K562 (cell line): ENCODE measurements at regions not wholly inside any gene's neighbourhood (a gene's known extent, or its start where the extent isn't known, plus 50 kb on each side); places are given as distances from the start of the nearest gene placed in this dataset.

Experiments
- CTCF ChIP-seq, 3 experiments: IDR thresholded peaks in 2 of 3; conservative IDR thresholded peaks in 1 of 3; 2 replicates each; pipeline ENCODE4 v1.5.1; 2011 to 2012; ENCODE audit warnings: low read length in 3 of 3, mild to moderate bottlenecking in 3 of 3, control low read depth in 2 of 3, improper control_type of control experiment in 1 of 3, inconsistent platforms in 1 of 3, low read depth in 1 of 3, mixed read lengths in 1 of 3, moderate library complexity in 1 of 3; ENCODE audit not compliant: insufficient read depth in 2 of 3
- JUNB ChIP-seq: fragments of 450-650 bp; formaldehyde crosslinking; conservative IDR thresholded peaks from 2 replicates; pipeline ENCODE4 v1.4.0; 2020; ENCODE audit warnings: mild to moderate bottlenecking
- MXI1 ChIP-seq: IDR thresholded peaks from 2 replicates; pipeline ENCODE4 v1.6.1; 2011; ENCODE audit warnings: low read depth, mild to moderate bottlenecking, improper control_type of control experiment, low read length

GRCh38 chr12:127723251-127723650 is 543.7 kb upstream of the TMEM132C start:
- TF ChIP-seq JUNB (CRISPR knock-in tag) (no peak), MXI1 (no peak), CTCF (IDR thresholded peaks at IDR 0.05 in 2 of 3, conservative IDR thresholded peaks at IDR 0.05 in 1 of 3; ENCODE audit: insufficient read depth in 2 of 3, low read depth in 1 of 3, low read length in 3 of 3) (no peak)
